Limb (tissue), 2 donors: ENCODE measurements at regions not wholly inside any gene's neighbourhood (a gene's known extent, or its start where the extent isn't known, plus 50 kb on each side); places are given as distances from the start of the nearest gene placed in this dataset.
"Not testable (repeated sequence)": the region's sequence is repeated elsewhere in the genome, so short reads cannot be mapped to it uniquely, and the experiment has no call there.

Experiments
- DNase-seq, 2 donors: peaks; one replicate each; pipeline ENCODE4 v3.0.0-alpha.2; 2016; ENCODE audit errors: extremely low spot score in 2 of 2

- no peak for DNase-seq
Observed at GRCh38 chr5:138647794-138648410, 72.7 kb upstream of the HSPA9 start.

GRCh38 chr5:138647261-138647788 lies 72.1 kb upstream of the HSPA9 start:
- DNase-seq = no peak

GRCh38 chr5:138646671-138647070 lies 71.5 kb upstream of the HSPA9 start:
- DNase-seq = no peak

GRCh38 chr5:138645778-138646575 lies 70.8 kb upstream of the HSPA9 start:
- no peak for DNase-seq

- no peak for DNase-seq
Observed at GRCh38 chr5:138643040-138643791, 68.0 kb upstream of the HSPA9 start.

- peak; percentile 44 to 74 for DNase-seq
Observed at GRCh38 chr5:138641547-138642298, 66.5 kb upstream of the HSPA9 start.

GRCh38 chr5:138640646-138641254 lies 65.5 kb upstream of the HSPA9 start:
- DNase-seq = no peak

- DNase-seq = no peak
Observed at GRCh38 chr5:138640138-138640537, 64.9 kb upstream of the HSPA9 start.

- DNase-seq = no peak
Observed at GRCh38 chr5:138639326-138639725, 64.1 kb upstream of the HSPA9 start.

GRCh38 chr5:138637256-138637655 lies 62.1 kb upstream of the HSPA9 start:
- no peak for DNase-seq

GRCh38 chr5:138636398-138636944 lies 61.3 kb upstream of the HSPA9 start:
- no peak for DNase-seq

GRCh38 chr5:138635708-138636107 lies 60.5 kb upstream of the HSPA9 start:
- no peak for DNase-seq

- no peak for DNase-seq
Observed at GRCh38 chr5:138635265-138635664, 60.1 kb upstream of the HSPA9 start.

GRCh38 chr5:138634804-138635203 lies 59.6 kb upstream of the HSPA9 start:
- not testable (repeated sequence) for DNase-seq

- peak; percentile 69 to 82 for DNase-seq
Observed at GRCh38 chr5:138632900-138633489, 57.8 kb upstream of the HSPA9 start.

GRCh38 chr5:138631096-138631928 lies 56.1 kb upstream of the HSPA9 start:
- DNase-seq = no peak

GRCh38 chr5:138629392-138629791 lies 54.2 kb upstream of the HSPA9 start:
- DNase-seq = no peak

GRCh38 chr5:138626333-138626944 lies 51.2 kb upstream of the HSPA9 start:
- DNase-seq = no peak

GRCh38 chr5:138625134-138625533 lies 49.9 kb upstream of the HSPA9 start:
- DNase-seq = no peak
